ENCODE measurements at regions not wholly inside any gene's neighbourhood (a gene's known extent, or its start where the extent isn't known, plus 50 kb on each side); places are given as distances from the start of the nearest gene placed in this dataset.

DNA sequence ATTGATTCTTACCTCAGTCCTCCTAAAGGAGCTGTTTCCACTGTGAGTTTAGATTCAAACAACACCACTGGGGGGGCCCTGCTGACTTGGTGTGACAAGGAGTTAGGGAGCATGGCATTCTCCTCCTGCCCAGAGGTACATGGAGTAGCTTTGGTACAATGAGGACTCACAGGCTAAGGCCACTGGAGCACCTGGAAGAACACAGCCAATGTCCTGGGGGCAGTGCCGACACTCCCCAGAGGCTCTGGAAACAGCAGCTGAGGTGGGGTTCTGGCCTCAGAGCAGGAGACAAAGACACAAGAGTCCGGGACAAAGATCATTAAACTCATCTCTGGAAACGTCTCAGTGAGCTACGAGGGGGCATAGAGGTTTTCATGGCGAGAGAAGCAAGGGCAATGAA is 69.7 kb upstream of the POMGNT2 start:
- no TSS peak for BruUV-seq (replicated peaks)
- CTCF ChIA-PET = no interaction called here
- Histone ChIP-seq H3K9me3 (no peaks in the 10 kb centered on the region), H3K36me3 (ENCODE audit: control insufficient read depth, insufficient read depth, low read length) (no peaks in the 10 kb centered on the region), H3K4me3 (ENCODE audit: low read depth, low read length) (no peak overlapping the region), H3K27me3 (replicated peaks; ENCODE audit: control insufficient read depth, insufficient read depth, low read length) (no peaks in the 10 kb centered on the region), H3K4me1 (peaks cover 15% of the 10 kb centered on the region)
- Mint-ChIP-seq H3K4me1 (ENCODE audit: low read depth, unreplicated experiment) (peaks cover 4% of the 10 kb centered on the region), H3K27ac (ENCODE audit: unreplicated experiment) (no peak overlapping the region), H3K36me3 (ENCODE audit: insufficient read depth, unreplicated experiment) (no peaks in the 10 kb centered on the region), H3K27me3 (ENCODE audit: insufficient read depth, unreplicated experiment) (peaks cover 5% of the 10 kb centered on the region), H3K4me3 (ENCODE audit: unreplicated experiment) (no peak overlapping the region), H3K9me3 (ENCODE audit: unreplicated experiment) (no peaks in the 10 kb centered on the region)
- TF ChIP-seq CTCF (IDR thresholded peaks at IDR 0.05; ENCODE audit: insufficient read depth in 1 of 2, low read depth in 1 of 2, low read length in 1 of 2, severe bottlenecking in 1 of 2, unreplicated experiment in 1 of 2) = no peak
- intact Hi-C loops (cut with micrococcal nuclease; ENCODE audit: unreplicated experiment) = no loop called here
- no peak for DNase-seq
- POLR2A ChIA-PET = no interaction called here

DNA sequence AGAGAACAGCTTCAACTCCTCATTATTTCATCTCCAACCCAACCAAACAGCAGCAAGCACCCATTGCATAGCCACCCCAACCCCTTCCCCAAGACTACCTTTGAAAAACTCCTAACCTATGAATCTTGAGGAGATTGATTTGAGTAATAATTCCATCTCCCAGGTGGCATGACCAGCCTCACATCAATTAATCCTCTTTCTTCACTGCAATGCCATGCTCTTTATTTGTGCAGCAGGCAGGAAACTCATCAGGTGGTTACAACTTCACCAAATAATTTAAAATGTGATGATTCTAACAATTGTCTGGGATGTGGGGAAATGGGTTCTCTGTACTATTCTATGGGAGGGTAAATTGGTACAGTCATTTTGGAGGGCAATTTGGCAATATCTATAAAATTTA is 68.1 kb upstream of the POMGNT2 start:
- H3K4me3 Mint-ChIP-seq (ENCODE audit: unreplicated experiment) = no peak overlapping the region
- no peaks in the 10 kb centered on the region for H3K36me3 Mint-ChIP-seq (ENCODE audit: insufficient read depth, unreplicated experiment)
- ChIA-PET CTCF (no interaction called here), POLR2A (no interaction called here)
- peaks cover 4% of the 10 kb centered on the region for H3K4me1 ChIP-seq
- TF ChIP-seq CTCF (IDR thresholded peaks at IDR 0.05; ENCODE audit: insufficient read depth in 1 of 2, low read depth in 1 of 2, low read length in 1 of 2, severe bottlenecking in 1 of 2, unreplicated experiment in 1 of 2) = no peak
- no peaks in the 10 kb centered on the region for H3K9me3 Mint-ChIP-seq (ENCODE audit: unreplicated experiment)
- no peaks in the 10 kb centered on the region for H3K9me3 ChIP-seq
- H3K4me3 ChIP-seq (ENCODE audit: low read depth, low read length) = no peak overlapping the region
- no peak for DNase-seq
- H3K27me3 Mint-ChIP-seq (ENCODE audit: insufficient read depth, unreplicated experiment) = peaks cover 9% of the 10 kb centered on the region
- H3K27ac Mint-ChIP-seq (ENCODE audit: unreplicated experiment) = no peak overlapping the region
- intact Hi-C loops (cut with micrococcal nuclease; ENCODE audit: unreplicated experiment) = no loop called here
- no peaks in the 10 kb centered on the region for H3K27me3 ChIP-seq (replicated peaks; ENCODE audit: control insufficient read depth, insufficient read depth, low read length)
- H3K36me3 ChIP-seq (ENCODE audit: control insufficient read depth, insufficient read depth, low read length) = no peaks in the 10 kb centered on the region
- no TSS peak for BruUV-seq (replicated peaks)
- H3K4me1 Mint-ChIP-seq (ENCODE audit: low read depth, unreplicated experiment) = peaks cover 4% of the 10 kb centered on the region

DNA sequence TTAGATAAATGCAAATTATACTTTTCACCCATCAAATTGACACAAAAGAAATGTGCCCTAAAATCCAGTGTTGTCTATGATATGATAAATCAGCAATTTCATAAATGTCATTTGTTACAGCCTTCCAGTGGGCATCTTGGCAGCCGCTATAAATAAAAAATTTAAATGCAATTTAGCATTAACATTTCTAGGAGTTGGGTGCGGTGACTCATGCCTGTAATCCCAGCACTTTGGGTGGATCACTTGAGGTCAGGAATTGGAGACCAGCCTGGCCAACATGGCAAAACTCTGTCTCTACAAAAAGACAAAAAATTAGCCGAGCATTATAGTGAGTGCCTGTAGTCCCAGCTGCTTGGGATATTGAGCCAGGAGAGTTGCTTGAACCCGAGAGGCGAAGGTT is 65.9 kb upstream of the POMGNT2 start:
- intact Hi-C loops (cut with micrococcal nuclease; ENCODE audit: unreplicated experiment) = no loop called here
- no TSS peak for BruUV-seq (replicated peaks)
- no peaks in the 10 kb centered on the region for H3K4me1 ChIP-seq
- H3K4me3 ChIP-seq (ENCODE audit: low read depth, low read length) = no peak overlapping the region
- H3K36me3 Mint-ChIP-seq (ENCODE audit: insufficient read depth, unreplicated experiment) = no peaks in the 10 kb centered on the region
- POLR2A ChIA-PET = no interaction called here
- peaks cover under 1% of the 10 kb centered on the region for H3K9me3 Mint-ChIP-seq (ENCODE audit: unreplicated experiment)
- H3K27ac Mint-ChIP-seq (ENCODE audit: unreplicated experiment) = no peak overlapping the region
- no peaks in the 10 kb centered on the region for H3K9me3 ChIP-seq
- no peak for DNase-seq
- CTCF ChIA-PET = no interaction called here
- H3K27me3 ChIP-seq (replicated peaks; ENCODE audit: control insufficient read depth, insufficient read depth, low read length) = no peaks in the 10 kb centered on the region
- TF ChIP-seq CTCF (IDR thresholded peaks at IDR 0.05; ENCODE audit: insufficient read depth in 1 of 2, low read depth in 1 of 2, low read length in 1 of 2, severe bottlenecking in 1 of 2, unreplicated experiment in 1 of 2) = no peak
- no peaks in the 10 kb centered on the region for H3K36me3 ChIP-seq (ENCODE audit: control insufficient read depth, insufficient read depth, low read length)
- no peaks in the 10 kb centered on the region for H3K4me1 Mint-ChIP-seq (ENCODE audit: low read depth, unreplicated experiment)
- H3K4me3 Mint-ChIP-seq (ENCODE audit: unreplicated experiment) = no peak overlapping the region
- peaks cover 6% of the 10 kb centered on the region for H3K27me3 Mint-ChIP-seq (ENCODE audit: insufficient read depth, unreplicated experiment)
